ENCODE measurements at regions not wholly inside any gene's neighbourhood (a gene's known extent, or its start where the extent isn't known, plus 50 kb on each side); places are given as distances from the start of the nearest gene placed in this dataset.

DNA sequence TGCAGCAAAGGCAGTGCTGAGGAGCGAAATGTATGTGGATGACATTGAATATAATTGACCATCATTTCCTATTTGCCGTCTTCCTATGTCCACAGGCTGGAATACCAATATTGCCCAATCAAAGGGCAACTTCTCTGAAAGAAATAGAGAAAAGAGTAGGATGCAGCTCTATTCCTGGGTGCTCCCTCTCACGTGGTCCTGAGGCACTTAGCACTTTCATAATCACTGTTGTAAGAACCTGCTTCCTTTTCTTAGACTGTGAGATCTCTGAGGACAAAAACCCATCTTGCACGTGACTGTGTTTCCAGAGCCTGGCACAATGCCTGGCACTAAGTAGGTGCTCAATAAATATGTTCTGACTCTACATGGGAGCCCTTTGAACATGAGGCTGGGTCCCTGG, 122.7 kb upstream of the CPM start:
- TF ChIP-seq, protein P1, sequence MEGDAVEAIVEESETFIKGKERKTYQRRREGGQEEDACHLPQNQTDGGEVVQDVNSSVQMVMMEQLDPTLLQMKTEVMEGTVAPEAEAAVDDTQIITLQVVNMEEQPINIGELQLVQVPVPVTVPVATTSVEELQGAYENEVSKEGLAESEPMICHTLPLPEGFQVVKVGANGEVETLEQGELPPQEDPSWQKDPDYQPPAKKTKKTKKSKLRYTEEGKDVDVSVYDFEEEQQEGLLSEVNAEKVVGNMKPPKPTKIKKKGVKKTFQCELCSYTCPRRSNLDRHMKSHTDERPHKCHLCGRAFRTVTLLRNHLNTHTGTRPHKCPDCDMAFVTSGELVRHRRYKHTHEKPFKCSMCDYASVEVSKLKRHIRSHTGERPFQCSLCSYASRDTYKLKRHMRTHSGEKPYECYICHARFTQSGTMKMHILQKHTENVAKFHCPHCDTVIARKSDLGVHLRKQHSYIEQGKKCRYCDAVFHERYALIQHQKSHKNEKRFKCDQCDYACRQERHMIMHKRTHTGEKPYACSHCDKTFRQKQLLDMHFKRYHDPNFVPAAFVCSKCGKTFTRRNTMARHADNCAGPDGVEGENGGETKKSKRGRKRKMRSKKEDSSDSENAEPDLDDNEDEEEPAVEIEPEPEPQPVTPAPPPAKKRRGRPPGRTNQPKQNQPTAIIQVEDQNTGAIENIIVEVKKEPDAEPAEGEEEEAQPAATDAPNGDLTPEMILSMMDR (IDR thresholded peaks at IDR 0.05): no peak
- TF ChIP-seq POLR2A (IDR thresholded peaks at IDR 0.05): no peak
- H3K27ac ChIP-seq: no peak overlapping the region
- H3K4me3 ChIP-seq: no peak overlapping the region
- no peaks in the 10 kb centered on the region for H3K27me3 ChIP-seq
- no peaks in the 10 kb centered on the region for H3K9me3 ChIP-seq
- no peaks in the 10 kb centered on the region for H3K36me3 ChIP-seq
- H3K4me1 ChIP-seq: no peaks in the 10 kb centered on the region
- no peak for DNase-seq

DNA sequence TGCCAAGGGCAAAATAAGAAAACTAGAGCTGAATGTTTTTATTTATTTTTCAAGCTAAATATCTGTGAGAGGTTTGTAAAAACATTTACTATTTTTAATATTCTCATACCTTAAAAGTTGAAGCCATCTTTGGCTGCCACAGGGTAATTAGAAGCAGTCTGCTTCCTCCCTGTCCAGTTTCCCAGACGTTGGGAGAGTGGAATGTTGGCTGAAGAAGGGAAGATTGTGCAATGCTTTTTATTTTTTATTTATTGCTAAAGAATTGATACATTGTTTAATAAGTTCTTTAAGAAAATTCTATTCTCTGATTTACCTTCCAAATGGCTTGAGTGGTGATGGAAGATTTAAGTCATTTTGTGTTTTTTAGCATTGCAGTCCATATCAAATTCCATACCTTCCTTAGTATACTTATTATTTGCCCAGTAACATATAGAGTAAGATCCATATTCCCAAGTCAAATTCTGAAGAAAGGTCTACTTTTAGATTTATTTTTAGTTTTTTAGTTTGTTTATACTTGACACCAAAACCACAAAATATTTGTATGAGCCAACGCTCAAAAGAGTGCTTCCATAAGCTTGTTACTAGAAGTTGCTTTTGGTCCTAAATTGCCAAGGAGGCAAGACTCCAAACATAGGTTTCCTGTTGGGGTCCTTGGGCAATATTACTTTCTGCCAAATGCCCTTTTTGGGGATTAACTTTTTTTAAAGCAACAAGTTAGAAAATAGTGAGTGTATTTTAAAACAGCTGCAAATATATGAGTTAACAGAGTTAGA, 124.0 kb upstream of the CPM start:
- H3K4me1 ChIP-seq: no peaks in the 10 kb centered on the region
- H3K36me3 ChIP-seq: no peaks in the 10 kb centered on the region
- H3K27me3 ChIP-seq: no peaks in the 10 kb centered on the region
- H3K27ac ChIP-seq: no peak overlapping the region
- no peaks in the 10 kb centered on the region for H3K9me3 ChIP-seq
- no peak overlapping the region for H3K4me3 ChIP-seq
- no peak for DNase-seq
- TF ChIP-seq POLR2A (IDR thresholded peaks at IDR 0.05): no peak
- TF ChIP-seq, protein P1 (IDR thresholded peaks at IDR 0.05): no peak

DNA sequence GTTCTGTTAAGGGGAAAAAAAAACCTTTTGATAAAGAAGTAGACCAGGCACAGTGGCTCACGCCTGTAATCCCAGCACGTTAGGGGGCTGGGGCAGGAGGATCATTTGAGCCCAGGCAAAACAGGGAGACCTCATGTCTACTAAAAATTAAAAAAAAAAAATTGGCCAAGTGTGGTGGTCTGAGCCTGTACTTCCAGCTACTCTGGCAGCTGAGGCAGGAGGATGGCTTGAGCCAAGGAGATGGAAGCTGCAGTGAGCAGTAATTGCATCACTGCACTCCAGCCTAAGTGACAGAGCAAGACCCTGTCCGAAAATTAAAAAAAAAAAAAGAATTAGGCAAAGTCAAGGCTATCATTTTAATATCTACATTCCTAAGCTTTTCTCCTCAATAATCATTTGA, 124.8 kb upstream of the CPM start:
- DNase-seq: no peak

DNA sequence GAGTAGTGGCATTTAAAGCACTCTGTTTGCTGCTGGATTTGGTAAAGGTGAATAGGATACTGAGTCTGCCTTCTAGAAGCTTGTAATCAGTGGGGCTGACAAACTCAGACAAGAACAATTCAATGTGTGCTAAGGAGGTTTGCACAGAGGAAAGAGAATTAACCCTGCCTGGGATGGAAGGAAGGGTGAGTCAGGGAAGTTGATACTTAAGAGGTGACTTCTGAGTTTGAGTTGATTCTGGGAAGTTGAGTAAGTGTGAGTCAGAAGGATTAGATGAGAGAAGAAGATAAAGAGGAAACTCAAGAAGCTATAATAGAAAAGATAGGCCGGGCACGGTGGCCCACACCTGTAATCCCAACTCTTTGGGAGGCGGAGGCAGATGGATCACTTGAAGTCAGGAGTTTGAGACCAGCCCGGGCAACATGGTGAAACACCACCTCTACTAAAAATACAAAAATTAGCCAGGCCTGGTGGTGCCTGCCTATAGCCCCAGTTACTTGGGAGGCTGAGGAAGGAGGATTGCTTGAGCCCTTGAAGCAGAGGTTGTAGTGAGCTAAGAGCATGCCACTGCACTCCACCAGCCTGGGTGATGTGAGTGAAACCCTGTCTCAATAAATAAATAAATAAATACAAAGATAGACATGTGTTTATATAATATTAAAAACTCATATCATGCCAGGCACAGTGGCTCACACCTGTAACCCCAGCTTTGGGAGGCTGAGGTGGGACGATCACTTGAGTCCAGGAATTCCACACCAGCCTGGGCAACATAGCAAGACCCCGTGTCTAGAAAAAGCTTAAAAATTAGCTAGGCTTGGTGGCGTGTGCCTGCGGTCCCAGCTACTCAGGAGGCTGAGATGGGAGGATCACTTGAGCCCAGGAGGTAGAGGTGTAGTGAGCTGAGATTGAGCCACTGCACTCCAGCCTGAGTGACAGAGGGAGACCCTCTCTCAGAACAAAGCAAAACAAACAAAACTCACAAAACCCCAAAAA, 126.8 kb upstream of the CPM start:
- Histone ChIP-seq H3K36me3 (no peaks in the 10 kb centered on the region), H3K4me3 (no peak overlapping the region), H3K27ac (no peak overlapping the region), H3K27me3 (no peaks in the 10 kb centered on the region), H3K4me1 (no peaks in the 10 kb centered on the region), H3K9me3 (no peaks in the 10 kb centered on the region)
- TF ChIP-seq, protein P1 (IDR thresholded peaks at IDR 0.05): no peak
- TF ChIP-seq POLR2A (IDR thresholded peaks at IDR 0.05): no peak
- DNase-seq: no peak

More for the DNA sequence above, 124.8 kb upstream of the CPM start:
- Histone ChIP-seq H3K27ac (no peak overlapping the region), H3K4me1 (no peaks in the 10 kb centered on the region), H3K9me3 (no peaks in the 10 kb centered on the region), H3K36me3 (no peaks in the 10 kb centered on the region), H3K4me3 (no peak overlapping the region), H3K27me3 (no peaks in the 10 kb centered on the region)
- TF ChIP-seq, protein P1 (IDR thresholded peaks at IDR 0.05): no peak
- no peak for TF ChIP-seq POLR2A (IDR thresholded peaks at IDR 0.05)

DNA sequence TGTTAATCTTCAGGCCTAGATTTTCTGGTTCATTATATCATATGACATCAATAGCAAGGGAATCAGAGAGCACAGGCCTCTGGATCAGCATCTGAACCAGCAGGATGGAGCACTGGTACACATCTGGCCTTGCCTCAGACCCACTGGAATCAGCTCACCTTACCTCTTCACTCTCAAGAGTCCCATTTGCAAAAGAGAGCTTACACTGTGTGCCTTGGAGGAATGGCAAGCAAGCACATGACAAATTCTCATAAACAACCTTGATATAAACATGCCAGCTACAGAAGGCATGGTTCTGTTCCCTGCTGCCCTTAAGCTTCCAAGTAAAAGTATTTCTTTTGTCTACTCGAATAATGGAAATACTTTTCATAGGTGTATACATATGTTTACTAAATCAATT, 128.6 kb upstream of the CPM start:
- Histone ChIP-seq H3K4me3 (no peak overlapping the region), H3K4me1 (no peaks in the 10 kb centered on the region), H3K27me3 (no peaks in the 10 kb centered on the region), H3K36me3 (no peaks in the 10 kb centered on the region), H3K27ac (no peak overlapping the region), H3K9me3 (no peaks in the 10 kb centered on the region)
- DNase-seq: no peak
- TF ChIP-seq, protein P1 (IDR thresholded peaks at IDR 0.05): no peak

All from Peyer's patch (tissue), 4 donors.